Activated CD8-positive, alpha-beta T cell treated with anti-CD3 and anti-CD28 coated beads, Interleukin-2, amount 10 ng/mL, durations not matched to agents 7 days and 5 days (primary cell): ENCODE measurements at regions not wholly inside any gene's neighbourhood (a gene's known extent, or its start where the extent isn't known, plus 50 kb on each side); places are given as distances from the start of the nearest gene placed in this dataset.

Experiments
- ATAC-seq: fragments of 150-1000 bp; cut with Tn5 transposase; one replicate; pipeline ENCODE4 v1.10.0; 2021; ENCODE audit warnings: moderate library complexity
- CTCF ChIA-PET: fragments of 350-600 bp; sonication (Branson Sonifier 250); formaldehyde crosslinking; loops from one replicate; lab custom pipeline; 2021; ENCODE audit warnings: antibody characterized with exemption; lab: Charles Lee
- POLR2A ChIA-PET: fragments of 350-600 bp; sonication (Branson Sonifier 250); formaldehyde crosslinking; loops from one replicate; lab custom pipeline; 2021; ENCODE audit warnings: antibody characterized with exemption; lab: Charles Lee
- DNase-seq: peaks from one replicate; pipeline ENCODE4 v3.0.0-alpha.2; 2020
- H3K27ac Mint-ChIP-seq: one replicate; pipeline ENCODE4 v1.8.0; 2021; ENCODE audit warnings: mild to moderate bottlenecking, mixed read lengths
- H3K27me3 Mint-ChIP-seq: one replicate; pipeline ENCODE4 v1.8.0; 2021; ENCODE audit warnings: low read depth, mixed read lengths
- H3K36me3 Mint-ChIP-seq: one replicate; pipeline ENCODE4 v1.8.0; 2021; ENCODE audit warnings: low read depth, mixed read lengths
- H3K4me1 Mint-ChIP-seq: one replicate; pipeline ENCODE4 v1.8.0; 2021; ENCODE audit warnings: low read depth, mixed read lengths
- H3K4me3 Mint-ChIP-seq: one replicate; pipeline ENCODE4 v1.8.0; 2021; ENCODE audit warnings: mild to moderate bottlenecking, mixed read lengths
- H3K9me3 Mint-ChIP-seq: one replicate; pipeline ENCODE4 v1.8.0; 2022; ENCODE audit warnings: mixed read lengths; ENCODE audit not compliant: insufficient read depth

DNA sequence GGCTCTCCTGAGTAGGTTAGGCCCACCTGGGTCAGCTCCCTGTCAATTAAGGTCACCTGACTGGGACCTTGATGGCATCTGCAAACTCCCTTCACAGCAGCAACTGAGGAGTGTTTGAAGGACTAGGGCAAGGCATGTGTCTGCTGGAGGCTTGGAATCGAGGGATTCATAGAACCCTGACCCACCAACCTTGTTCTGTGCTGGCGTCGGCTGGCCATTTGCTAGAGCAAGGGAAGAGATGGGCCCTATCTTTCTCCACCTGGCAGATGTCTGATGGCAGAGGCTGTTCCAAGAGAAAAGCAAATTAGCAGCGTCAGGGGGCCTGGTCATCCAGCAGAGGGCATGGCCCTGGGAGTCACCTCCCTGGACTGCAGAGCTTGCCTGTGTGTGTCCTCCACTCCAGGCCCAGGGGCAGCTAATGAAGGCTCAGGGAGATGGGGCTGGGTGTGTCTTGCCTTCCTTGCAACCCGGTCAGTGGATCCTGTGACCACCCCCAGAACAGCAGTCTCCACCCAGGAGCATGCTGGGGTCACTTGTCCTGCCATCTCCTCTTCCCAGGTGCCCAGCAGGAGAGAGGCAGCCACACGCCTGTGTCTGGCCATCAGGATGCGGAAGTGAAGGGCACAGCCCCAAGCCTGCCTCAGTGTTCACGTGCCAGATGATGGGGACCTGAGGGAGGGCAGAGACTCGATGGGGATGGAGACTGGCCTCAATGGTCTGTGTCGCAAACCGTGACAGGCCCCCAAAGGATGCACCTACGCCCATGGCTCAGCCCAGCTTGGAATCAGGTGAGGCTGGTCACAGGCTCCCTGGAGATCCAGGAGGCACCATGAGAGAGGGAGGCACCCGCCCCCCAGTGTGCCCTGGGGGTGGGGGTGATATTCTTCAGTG, 53.9 kb downstream of the BARX1 start:
- no peak overlapping the region for H3K4me3 Mint-ChIP-seq
- CTCF ChIA-PET: no interaction called here
- POLR2A ChIA-PET: no interaction called here
- H3K4me1 Mint-ChIP-seq: peaks cover 12% of the 10 kb centered on the region
- ATAC-seq: no peak
- DNase-seq: no peak
- H3K27ac Mint-ChIP-seq: no peak overlapping the region
- no peaks in the 10 kb centered on the region for H3K27me3 Mint-ChIP-seq
- H3K36me3 Mint-ChIP-seq: no peaks in the 10 kb centered on the region
- H3K9me3 Mint-ChIP-seq: no peaks in the 10 kb centered on the region

DNA sequence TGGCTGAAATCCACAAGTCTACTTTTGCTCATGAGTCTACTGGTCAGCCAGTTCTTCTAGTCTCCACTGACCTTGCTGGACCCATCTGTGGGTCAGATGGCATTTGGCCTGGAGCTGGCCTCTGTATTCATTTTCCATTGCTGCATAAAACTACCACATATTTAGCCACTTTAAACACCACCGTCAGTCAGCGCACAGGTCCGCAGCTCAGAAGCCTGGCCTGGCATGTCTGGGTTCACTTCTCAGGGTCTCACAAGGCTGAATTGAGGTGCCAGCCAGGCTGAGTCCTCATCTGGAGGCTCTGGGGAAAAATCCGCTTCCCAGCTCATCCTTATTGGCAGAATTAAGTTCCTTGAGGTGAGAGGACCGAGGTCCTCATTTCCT, 54.7 kb downstream of the BARX1 start:
- ChIA-PET POLR2A (no interaction called here), CTCF (no interaction called here)
- Mint-ChIP-seq H3K9me3 (no peaks in the 10 kb centered on the region), H3K4me3 (no peak overlapping the region), H3K27ac (no peak overlapping the region), H3K4me1 (peaks cover 12% of the 10 kb centered on the region), H3K36me3 (no peaks in the 10 kb centered on the region), H3K27me3 (no peaks in the 10 kb centered on the region)
- no peak for ATAC-seq
- no peak for DNase-seq

DNA sequence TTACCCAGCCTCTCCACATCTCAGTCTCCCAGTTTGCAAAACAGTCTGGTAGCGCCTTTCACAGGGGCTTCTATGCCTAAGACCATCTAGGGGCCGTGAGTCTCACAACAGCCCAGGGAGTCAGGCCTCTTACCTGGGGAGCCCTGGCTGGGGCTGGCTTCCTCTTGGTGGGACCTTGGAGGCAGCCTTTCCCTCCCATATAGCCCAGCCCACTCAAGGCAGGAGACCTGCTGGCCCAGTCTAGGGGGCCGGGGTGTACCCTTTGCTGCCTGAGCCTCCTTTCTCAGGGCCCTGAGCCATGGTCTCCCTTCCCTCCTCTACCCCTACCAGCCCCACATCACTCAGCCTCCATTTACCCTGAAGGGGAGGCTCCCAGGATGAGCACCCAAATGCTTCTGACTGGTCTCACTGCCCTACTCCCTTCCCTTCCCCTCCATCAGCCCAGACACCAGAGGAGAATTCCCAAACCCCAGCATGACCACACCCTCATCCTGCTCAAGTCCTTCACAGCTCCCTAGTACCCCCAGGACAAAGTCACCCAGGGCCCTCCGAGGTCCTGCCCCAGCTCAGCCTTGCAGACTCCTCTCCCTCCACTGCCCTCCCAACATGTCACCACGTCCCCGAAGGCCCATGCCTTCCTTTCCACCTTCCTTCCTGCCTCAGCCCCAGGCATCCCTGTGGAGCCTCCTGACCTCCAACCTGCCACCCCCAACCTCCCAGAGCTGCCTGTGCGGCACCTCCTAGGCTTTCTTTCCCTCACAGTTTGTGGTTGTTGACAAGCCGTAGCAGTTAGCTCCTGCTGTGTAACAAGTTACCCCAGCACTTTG, 55.3 kb downstream of the BARX1 start:
- ATAC-seq (no peak), DNase-seq (no peak)
- Mint-ChIP-seq H3K36me3 (no peaks in the 10 kb centered on the region), H3K4me3 (no peak overlapping the region), H3K27ac (peak overlapping the region; percentile 30), H3K4me1 (peaks cover 12% of the 10 kb centered on the region), H3K27me3 (no peaks in the 10 kb centered on the region), H3K9me3 (no peaks in the 10 kb centered on the region)
- ChIA-PET POLR2A (no interaction called here), CTCF (no interaction called here)

DNA sequence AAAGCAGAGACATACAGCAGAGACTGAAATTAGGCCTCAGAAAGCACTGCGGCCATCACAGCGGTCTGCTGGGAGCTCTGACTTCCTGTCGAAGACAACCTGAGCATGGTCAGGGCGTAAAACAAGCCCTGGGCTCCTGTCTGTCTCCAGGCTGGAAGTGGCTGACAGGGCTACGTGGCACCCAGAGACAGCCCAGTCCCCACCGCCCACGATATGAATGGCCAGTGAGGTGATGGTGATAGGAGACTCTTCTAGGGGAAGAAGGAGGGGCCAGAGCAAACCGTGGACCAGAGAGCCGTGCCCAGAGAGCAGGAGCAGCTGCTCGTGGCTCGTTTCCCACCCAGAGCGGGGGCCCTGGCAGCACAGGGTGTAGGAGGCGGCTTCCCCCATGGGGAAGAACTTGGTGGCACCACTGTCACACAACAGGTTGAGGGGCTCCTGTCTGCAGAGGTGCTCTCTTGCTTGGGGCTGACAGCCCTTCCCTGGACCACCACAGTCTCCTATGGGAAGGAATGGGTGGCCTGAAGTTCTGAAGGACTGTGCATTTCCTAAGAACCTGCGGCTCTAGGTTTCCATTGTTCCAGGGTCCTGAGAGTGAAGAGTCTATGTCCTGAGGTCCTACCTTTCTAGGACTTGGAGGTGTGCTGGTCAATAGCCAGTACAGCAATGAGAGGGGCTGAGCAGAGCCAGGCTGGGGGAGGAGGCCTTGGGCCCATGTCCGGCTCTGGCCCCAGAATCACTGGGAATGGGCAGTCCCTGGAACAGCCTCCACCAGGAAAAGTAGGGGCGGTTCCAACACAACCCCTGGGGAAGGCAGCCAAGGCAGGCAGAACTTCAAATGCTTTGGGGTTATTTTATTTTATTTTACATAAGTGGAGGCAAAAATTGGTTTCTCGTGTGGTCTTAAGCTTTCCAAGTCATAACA, 56.4 kb downstream of the BARX1 start:
- H3K27me3 Mint-ChIP-seq: no peaks in the 10 kb centered on the region
- no peak for DNase-seq
- peaks cover 12% of the 10 kb centered on the region for H3K4me1 Mint-ChIP-seq
- POLR2A ChIA-PET: no interaction called here
- no peaks in the 10 kb centered on the region for H3K36me3 Mint-ChIP-seq
- ATAC-seq: no peak
- no peak overlapping the region for H3K4me3 Mint-ChIP-seq
- H3K9me3 Mint-ChIP-seq: no peaks in the 10 kb centered on the region
- H3K27ac Mint-ChIP-seq: peak overlapping the region; percentile 69
- CTCF ChIA-PET: no interaction called here

DNA sequence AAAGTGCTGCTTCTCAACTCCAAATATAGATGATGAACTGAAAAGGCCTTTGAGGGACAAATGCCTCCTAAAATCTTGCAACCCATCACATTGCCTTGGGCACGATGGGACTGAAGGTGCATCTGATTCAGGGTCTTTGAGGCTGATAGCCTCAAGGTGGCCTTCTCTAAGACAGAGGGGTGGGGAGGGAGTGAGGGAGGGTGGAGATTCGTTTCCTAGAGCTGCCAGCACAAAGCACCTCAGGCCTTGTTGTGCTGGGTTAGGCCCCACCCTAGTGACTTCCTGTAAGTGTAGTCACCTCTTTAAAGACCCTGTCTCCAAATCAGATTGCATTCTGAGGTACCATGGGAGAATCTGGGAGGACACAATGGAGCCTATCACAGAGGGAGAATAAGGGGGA, 57.1 kb downstream of the BARX1 start:
- ATAC-seq (peak; percentile 53), DNase-seq (peak; percentile 26)
- ChIA-PET POLR2A (no interaction called here), CTCF (no interaction called here)
- peak overlapping the region; percentile 69 for H3K27ac Mint-ChIP-seq
- H3K4me1 Mint-ChIP-seq: peaks cover 12% of the 10 kb centered on the region
- peaks cover 4% of the 10 kb centered on the region for H3K9me3 Mint-ChIP-seq
- no peaks in the 10 kb centered on the region for H3K36me3 Mint-ChIP-seq
- H3K4me3 Mint-ChIP-seq: no peak overlapping the region
- no peaks in the 10 kb centered on the region for H3K27me3 Mint-ChIP-seq

DNA sequence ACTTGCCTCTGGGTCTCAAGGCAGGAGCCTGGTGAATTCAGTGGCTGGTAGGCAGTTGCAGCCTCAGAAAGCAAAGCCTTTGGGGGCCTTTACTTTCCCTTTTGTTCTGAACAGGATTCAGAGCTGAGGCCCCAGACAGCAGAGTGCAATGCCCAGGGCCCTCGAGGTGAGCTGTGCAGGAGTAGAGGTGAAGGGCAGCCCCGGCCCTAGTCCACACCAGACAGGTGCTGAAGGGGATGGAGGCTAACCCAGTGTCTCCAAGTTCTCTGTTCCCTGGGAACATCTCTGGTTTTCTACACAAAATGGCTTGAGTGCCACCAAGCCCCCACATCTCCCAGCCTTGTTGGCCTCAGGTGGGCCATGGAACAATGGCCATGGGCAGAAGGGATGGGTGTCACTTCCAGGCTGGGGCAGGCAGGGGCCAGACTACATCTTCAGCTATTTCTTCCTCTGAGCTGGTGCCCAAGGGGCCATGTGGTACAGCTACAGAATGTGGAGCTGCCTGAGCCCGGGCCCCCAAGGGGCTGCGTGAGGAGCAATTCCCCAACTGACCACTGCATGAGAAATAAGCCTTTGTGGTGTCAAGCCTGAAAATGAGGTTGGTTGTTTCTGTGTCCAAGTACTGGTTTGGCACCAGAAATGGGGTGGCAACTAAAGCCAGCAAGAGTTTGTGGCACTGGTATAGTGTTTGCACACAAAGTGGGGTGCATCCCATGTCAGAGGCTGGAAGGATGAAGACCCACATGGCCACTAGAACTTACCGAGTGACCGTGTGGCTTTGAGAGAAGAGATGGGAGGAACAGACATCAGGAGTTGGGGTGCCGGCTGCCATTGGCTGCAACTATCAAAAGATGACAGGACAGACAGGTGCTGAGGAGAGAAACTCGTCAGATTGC, 57.8 kb downstream of the BARX1 start:
- no peak for ATAC-seq
- ChIA-PET CTCF (no interaction called here), POLR2A (no interaction called here)
- no peaks in the 10 kb centered on the region for H3K27me3 Mint-ChIP-seq
- H3K4me1 Mint-ChIP-seq: peaks cover 12% of the 10 kb centered on the region
- peaks cover 7% of the 10 kb centered on the region for H3K9me3 Mint-ChIP-seq
- no peak overlapping the region for H3K4me3 Mint-ChIP-seq
- H3K27ac Mint-ChIP-seq: peak overlapping the region; percentile 69
- no peak for DNase-seq
- H3K36me3 Mint-ChIP-seq: no peaks in the 10 kb centered on the region

DNA sequence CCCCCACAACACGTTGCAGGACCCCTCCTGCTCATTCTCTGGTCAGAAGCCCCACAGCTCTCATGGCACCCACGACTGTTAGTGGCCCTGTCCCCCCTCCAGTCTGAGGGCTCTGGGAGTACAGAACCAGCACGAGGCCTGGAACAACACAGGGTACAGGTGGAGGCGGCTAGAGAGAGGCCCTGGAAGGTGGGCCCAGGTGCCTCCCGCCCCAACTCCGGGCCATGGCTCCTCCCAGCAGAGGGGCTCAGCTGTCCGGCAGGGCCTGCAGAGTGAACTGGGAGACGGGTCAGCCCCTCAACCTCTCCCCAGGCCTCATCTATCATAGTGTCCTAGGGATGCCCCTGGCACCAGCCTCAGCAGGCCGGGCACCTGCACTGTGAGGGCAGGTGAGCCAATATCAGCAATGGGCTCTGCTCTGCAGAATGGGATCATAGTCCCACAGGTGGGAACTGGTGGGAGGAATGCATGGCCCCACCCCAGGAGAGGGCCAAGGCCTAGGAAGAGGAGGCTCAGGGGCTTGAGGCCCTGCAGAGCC, 58.6 kb downstream of the BARX1 start:
- no peaks in the 10 kb centered on the region for H3K36me3 Mint-ChIP-seq
- no peak overlapping the region for H3K4me3 Mint-ChIP-seq
- no peak overlapping the region for H3K27ac Mint-ChIP-seq
- peaks cover 7% of the 10 kb centered on the region for H3K9me3 Mint-ChIP-seq
- no peaks in the 10 kb centered on the region for H3K27me3 Mint-ChIP-seq
- ATAC-seq: no peak
- H3K4me1 Mint-ChIP-seq: peaks cover 12% of the 10 kb centered on the region
- ChIA-PET CTCF (no interaction called here), POLR2A (no interaction called here)
- DNase-seq: no peak

DNA sequence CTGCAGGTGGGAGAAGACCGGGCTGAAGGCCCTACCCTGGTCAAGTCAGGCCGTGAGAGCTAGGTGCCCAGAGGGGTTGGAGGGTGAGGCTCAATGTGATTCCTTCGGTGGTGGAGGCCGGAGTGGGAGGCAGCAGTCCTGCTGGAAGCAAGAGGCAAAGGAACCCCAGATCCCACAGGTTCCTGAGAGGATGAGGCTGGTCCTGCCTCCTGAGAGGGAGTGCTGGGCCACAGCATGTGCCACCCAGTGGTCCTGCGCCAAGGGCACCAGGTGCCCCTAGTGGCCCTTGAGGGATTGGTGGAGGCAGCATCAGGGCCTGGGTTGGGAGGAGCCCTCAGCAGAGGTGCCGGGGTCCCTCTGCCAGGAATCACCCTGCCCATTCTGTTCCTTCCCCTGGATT, 59.1 kb downstream of the BARX1 start:
- DNase-seq (no peak), ATAC-seq (no peak)
- H3K27ac Mint-ChIP-seq: no peak overlapping the region
- CTCF ChIA-PET: no interaction called here
- H3K4me3 Mint-ChIP-seq: no peak overlapping the region
- no peaks in the 10 kb centered on the region for H3K36me3 Mint-ChIP-seq
- peaks cover 7% of the 10 kb centered on the region for H3K9me3 Mint-ChIP-seq
- POLR2A ChIA-PET: no interaction called here
- H3K27me3 Mint-ChIP-seq: no peaks in the 10 kb centered on the region
- peaks cover 12% of the 10 kb centered on the region for H3K4me1 Mint-ChIP-seq

DNA sequence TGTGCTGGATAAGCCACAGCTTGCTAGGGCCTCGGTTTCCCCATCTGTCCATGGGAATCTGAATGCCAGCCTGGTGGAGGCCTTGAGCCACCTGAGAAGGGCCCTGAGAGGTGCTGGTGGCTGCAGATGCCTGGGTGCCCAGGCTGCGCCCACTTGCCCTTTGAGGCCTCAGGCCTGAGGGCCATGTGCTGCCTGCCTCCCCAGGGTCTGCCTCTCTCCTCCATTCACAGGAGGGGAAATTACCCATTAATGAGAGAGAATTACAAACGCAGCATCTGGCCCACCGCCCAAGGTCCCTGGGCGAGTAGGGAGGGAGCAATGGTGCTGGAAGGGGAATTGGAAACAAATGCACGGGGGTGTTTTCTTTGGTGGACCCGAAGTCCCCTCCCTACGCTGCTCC, 59.6 kb downstream of the BARX1 start:
- no peak overlapping the region for H3K4me3 Mint-ChIP-seq
- POLR2A ChIA-PET: interaction anchor here (0.6 kb wide), 1 partner anchor 119 kb away, joined by 3 read pairs; no protein-coding TSS in a partner anchor
- CTCF ChIA-PET: no interaction called here

DNA sequence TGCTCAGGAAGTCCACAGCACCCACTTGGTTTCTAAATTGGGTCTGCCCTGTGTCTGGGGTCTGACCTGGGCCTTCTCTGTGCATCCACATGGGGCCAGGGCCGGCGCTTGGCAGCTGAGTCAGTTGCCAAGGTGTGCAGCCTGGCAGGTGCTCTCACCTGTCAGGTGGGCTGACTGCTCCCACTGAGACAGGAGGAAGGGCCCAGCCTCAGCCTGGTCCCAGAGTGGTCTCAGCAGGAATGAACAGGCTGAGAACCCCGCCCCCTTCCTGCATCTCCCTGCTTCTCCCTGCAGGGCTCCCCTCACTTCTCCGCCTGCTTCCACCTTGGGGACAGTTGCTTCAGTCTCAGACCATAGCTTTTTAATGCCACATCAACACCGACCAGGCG, 60.5 kb downstream of the BARX1 start:
- ChIA-PET CTCF (no interaction called here), POLR2A (no interaction called here)
- peaks cover 12% of the 10 kb centered on the region for H3K4me1 Mint-ChIP-seq
- peaks cover 7% of the 10 kb centered on the region for H3K9me3 Mint-ChIP-seq
- no peak overlapping the region for H3K27ac Mint-ChIP-seq
- ATAC-seq: no peak
- H3K36me3 Mint-ChIP-seq: no peaks in the 10 kb centered on the region
- DNase-seq: no peak
- no peaks in the 10 kb centered on the region for H3K27me3 Mint-ChIP-seq
- H3K4me3 Mint-ChIP-seq: no peak overlapping the region

More for the DNA sequence above, 59.6 kb downstream of the BARX1 start:
- Mint-ChIP-seq H3K27ac (no peak overlapping the region), H3K4me1 (peaks cover 12% of the 10 kb centered on the region), H3K9me3 (peaks cover 7% of the 10 kb centered on the region), H3K27me3 (no peaks in the 10 kb centered on the region), H3K36me3 (no peaks in the 10 kb centered on the region)
- DNase-seq (no peak), ATAC-seq (no peak)
